ENCODE measurements at regions not wholly inside any gene's neighbourhood (a gene's known extent, or its start where the extent isn't known, plus 50 kb on each side); places are given as distances from the start of the nearest gene placed in this dataset.

- peaks cover 0 to 4% (median 0%) of the 10 kb centered on the region in 4 donors for H3K9me3 ChIP-seq
- no peaks in the 10 kb centered on the region for H3K27me3 ChIP-seq
- no peaks in the 10 kb centered on the region for H3K4me1 ChIP-seq
- H3K4me3 ChIP-seq, result no peak overlapping the region
- TF ChIP-seq EP300 (IDR thresholded peaks at IDR 0.05) (no peak), POLR2A (IDR thresholded peaks at IDR 0.05; ENCODE audit: low read depth) (no peak), POLR2AphosphoS5 (IDR thresholded peaks at IDR 0.05) (no peak), CTCF (IDR thresholded peaks at IDR 0.05) (no peak)
- intact Hi-C loops (cut with DNase I), result no loop called here
- 96% methylated on average over 2 of the region's 2 CpGs for WGBS
- no peaks in the 10 kb centered on the region for H3K36me3 ChIP-seq
- DNase-seq (ENCODE audit: extremely low spot score), result no peak
- H3K27ac ChIP-seq (replicated peaks in 1 of 4), result no peak overlapping the region
These were observed 178.0 kb upstream of the SPOPL start for GRCh38 chr2:138323382-138324067.

- DNase-seq (ENCODE audit: extremely low spot score), result no peak
- no peak overlapping the region for H3K4me3 ChIP-seq
- TF ChIP-seq POLR2AphosphoS5 (IDR thresholded peaks at IDR 0.05) (no peak), POLR2A (IDR thresholded peaks at IDR 0.05; ENCODE audit: low read depth) (no peak), CTCF (IDR thresholded peaks at IDR 0.05) (no peak), EP300 (IDR thresholded peaks at IDR 0.05) (no peak)
- peaks cover 0 to 4% (median 0%) of the 10 kb centered on the region in 4 donors for H3K9me3 ChIP-seq
- 93% methylated on average over 3 of the region's 3 CpGs for WGBS
- intact Hi-C loops (cut with DNase I), result no loop called here
- no peaks in the 10 kb centered on the region for H3K4me1 ChIP-seq
- H3K27ac ChIP-seq (replicated peaks in 1 of 4), result no peak overlapping the region
- no peaks in the 10 kb centered on the region for H3K27me3 ChIP-seq
- H3K36me3 ChIP-seq, result no peaks in the 10 kb centered on the region
These were observed 177.3 kb upstream of the SPOPL start for GRCh38 chr2:138324068-138324771.

- intact Hi-C loops (cut with DNase I), result no loop called here
- 95% methylated on average over 1 of the region's 1 CpG for WGBS
These were observed 173.6 kb upstream of the SPOPL start for GRCh38 chr2:138327967-138328366.

GRCh38 chr2:138329162-138329561 lies 172.4 kb upstream of the SPOPL start:
- Histone ChIP-seq H3K9me3 (no peaks in the 10 kb centered on the region), H3K4me1 (no peaks in the 10 kb centered on the region), H3K27me3 (no peaks in the 10 kb centered on the region), H3K27ac (replicated peaks in 1 of 4) (no peak overlapping the region), H3K36me3 (no peaks in the 10 kb centered on the region), H3K4me3 (no peak overlapping the region)
- intact Hi-C loops (cut with DNase I), result no loop called here
- no peak for DNase-seq (ENCODE audit: extremely low spot score)
- TF ChIP-seq POLR2A (IDR thresholded peaks at IDR 0.05; ENCODE audit: low read depth) (no peak), POLR2AphosphoS5 (IDR thresholded peaks at IDR 0.05) (no peak), CTCF (IDR thresholded peaks at IDR 0.05) (no peak), EP300 (IDR thresholded peaks at IDR 0.05) (no peak)
- 91% methylated on average over 3 of the region's 3 CpGs for WGBS

More at GRCh38 chr2:138327967-138328366, 173.6 kb upstream of the SPOPL start:
- DNase-seq (ENCODE audit: extremely low spot score), result no peak
- H3K27me3 ChIP-seq, result no peaks in the 10 kb centered on the region
- H3K27ac ChIP-seq (replicated peaks in 1 of 4), result no peak overlapping the region
- no peak overlapping the region for H3K4me3 ChIP-seq
- H3K9me3 ChIP-seq, result no peaks in the 10 kb centered on the region
- no peaks in the 10 kb centered on the region for H3K36me3 ChIP-seq
- TF ChIP-seq EP300 (IDR thresholded peaks at IDR 0.05) (no peak), POLR2AphosphoS5 (IDR thresholded peaks at IDR 0.05) (no peak), POLR2A (IDR thresholded peaks at IDR 0.05; ENCODE audit: low read depth) (no peak), CTCF (IDR thresholded peaks at IDR 0.05) (no peak)
- no peaks in the 10 kb centered on the region for H3K4me1 ChIP-seq

Measured in esophagus muscularis mucosa (tissue), 4 donors.